Fibroblast of lung (primary cell): ENCODE measurements at regions not wholly inside any gene's neighbourhood (a gene's known extent, or its start where the extent isn't known, plus 50 kb on each side); places are given as distances from the start of the nearest gene placed in this dataset.
"Not testable (repeated sequence)": the region's sequence is repeated elsewhere in the genome, so short reads cannot be mapped to it uniquely, and the experiment has no call there.

ENCODE experiments used
- DNase-seq, 2 donors: peaks; one replicate each; pipeline versions ENCODE4 v3.0.0 to v3.0.0-alpha.2; 2010; ENCODE audit warnings: low read depth in 2 of 2
- H2AFZ ChIP-seq: 2 replicates; pipeline ENCODE4 v1.5.1; 2012; ENCODE audit warnings: low read length, control low read depth, inconsistent platforms
- H3K27ac ChIP-seq: 2 replicates; pipeline ENCODE4 v1.5.1; 2011; ENCODE audit warnings: low read length, control low read depth; ENCODE audit not compliant: insufficient read depth
- H3K27me3 ChIP-seq: 2 replicates; pipeline ENCODE4 v1.5.1; 2011; ENCODE audit warnings: mild to moderate bottlenecking, low read length; ENCODE audit not compliant: control insufficient read depth, insufficient read depth
- H3K36me3 ChIP-seq: 2 replicates; pipeline ENCODE4 v1.5.1; 2011; ENCODE audit warnings: low read length; ENCODE audit not compliant: control insufficient read depth, insufficient read depth
- H3K4me1 ChIP-seq: 2 replicates; pipeline ENCODE4 v1.5.1; 2011; ENCODE audit warnings: low read length; ENCODE audit not compliant: control insufficient read depth, insufficient read depth; ENCODE audit errors: extremely low read depth
- H3K4me2 ChIP-seq: 2 replicates; pipeline ENCODE4 v1.5.1; 2011; ENCODE audit warnings: low read length, control low read depth; ENCODE audit not compliant: insufficient read depth; ENCODE audit errors: extremely low read depth
- H3K4me3 ChIP-seq, 4 experiments: fragments of 200-600 bp in 1 of 4; sonication (generic) in 1 of 4; replicated peaks in 1 of 4; 2 replicates each; pipeline ENCODE4 v1.5.1; 2011 to 2016; ENCODE audit warnings: low read length in 4 of 4, low read depth in 3 of 4, mild to moderate bottlenecking in 3 of 4, control low read depth in 2 of 4, inconsistent platforms in 1 of 4, mixed read lengths in 1 of 4; ENCODE audit not compliant: insufficient read depth in 1 of 4; ENCODE audit errors: control extremely low read depth in 1 of 4
- H3K79me2 ChIP-seq: 2 replicates; pipeline ENCODE4 v1.5.1; 2012; ENCODE audit warnings: mild to moderate bottlenecking, low read length, inconsistent platforms; ENCODE audit not compliant: control insufficient read depth, insufficient read depth
- H3K9ac ChIP-seq: 2 replicates; pipeline ENCODE4 v1.5.1; 2011; ENCODE audit warnings: mild to moderate bottlenecking, low read length, control low read depth; ENCODE audit not compliant: insufficient read depth
- H3K9me3 ChIP-seq: 2 replicates; pipeline ENCODE4 v1.5.1; 2012; ENCODE audit warnings: low read depth, low read length; ENCODE audit not compliant: control insufficient read depth, insufficient read depth
- H4K20me1 ChIP-seq: 2 replicates; pipeline ENCODE4 v1.5.1; 2011; ENCODE audit warnings: low read length; ENCODE audit not compliant: control insufficient read depth, insufficient read depth; ENCODE audit errors: extremely low read depth
- CTCF ChIP-seq, 2 donors: IDR thresholded peaks in 1 of 2; conservative IDR thresholded peaks in 1 of 2; 1 replicate in 1 of 2; 2 replicates in 1 of 2; pipeline ENCODE4 v1.5.1; 2011 to 2012; ENCODE audit warnings: low read length in 2 of 2, control low read depth in 1 of 2, inconsistent platforms in 1 of 2, low read depth in 1 of 2, mild to moderate bottlenecking in 1 of 2
- EZH2 ChIP-seq: IDR thresholded peaks from 2 replicates; pipeline ENCODE4 v1.5.1; 2012; ENCODE audit warnings: low read length, control low read depth, mild to moderate bottlenecking; ENCODE audit errors: missing control alignments

GRCh38 chr1:163588796-163589195 is 267.0 kb downstream of the NUF2 start:
- no peaks in the 10 kb centered on the region for H4K20me1 ChIP-seq
- H3K4me3 ChIP-seq, result no peak overlapping the region
- H3K4me1 ChIP-seq, result no peaks in the 10 kb centered on the region
- no peak overlapping the region for H2AFZ ChIP-seq
- TF ChIP-seq EZH2, result no peak
- TF ChIP-seq CTCF (conservative IDR thresholded peaks at IDR 0.05 in 1 of 2, IDR thresholded peaks at IDR 0.05 in 1 of 2; ENCODE audit: low read depth in 1 of 2, low read length in 2 of 2), result no peak
- DNase-seq, result no peak
- H3K36me3 ChIP-seq, result no peaks in the 10 kb centered on the region
- H3K9ac ChIP-seq, result no peak overlapping the region
- H3K9me3 ChIP-seq, result no peaks in the 10 kb centered on the region
- no peak overlapping the region for H3K27ac ChIP-seq
- H3K27me3 ChIP-seq, result no peaks in the 10 kb centered on the region
- no peak overlapping the region for H3K4me2 ChIP-seq
- H3K79me2 ChIP-seq, result no peaks in the 10 kb centered on the region

- no peaks in the 10 kb centered on the region for H3K79me2 ChIP-seq
- no peaks in the 10 kb centered on the region for H4K20me1 ChIP-seq
- H3K9me3 ChIP-seq, result no peaks in the 10 kb centered on the region
- H3K4me3 ChIP-seq, result no peak overlapping the region
- H3K4me1 ChIP-seq, result no peaks in the 10 kb centered on the region
- no peaks in the 10 kb centered on the region for H3K36me3 ChIP-seq
- H3K9ac ChIP-seq, result no peak overlapping the region
- H3K27ac ChIP-seq, result no peak overlapping the region
- H3K4me2 ChIP-seq, result no peak overlapping the region
- TF ChIP-seq EZH2 (no peak), CTCF (conservative IDR thresholded peaks at IDR 0.05 in 1 of 2, IDR thresholded peaks at IDR 0.05 in 1 of 2; ENCODE audit: low read depth in 1 of 2, low read length in 2 of 2) (no peak)
- H2AFZ ChIP-seq, result no peak overlapping the region
- DNase-seq, result no peak
- H3K27me3 ChIP-seq, result no peaks in the 10 kb centered on the region
These were observed 268.0 kb downstream of the NUF2 start for GRCh38 chr1:163589735-163590134.

- H3K79me2 ChIP-seq, H3K4me3 ChIP-seq, H3K27ac ChIP-seq, H3K9me3 ChIP-seq, DNase-seq, H3K4me2 ChIP-seq, H3K36me3 ChIP-seq, H3K4me1 ChIP-seq, H3K9ac ChIP-seq, H4K20me1 ChIP-seq, H3K27me3 ChIP-seq, H2AFZ ChIP-seq: not testable (repeated sequence)
These were observed 269.4 kb downstream of the NUF2 start for GRCh38 chr1:163591131-163591530.

GRCh38 chr1:163592623-163593022 is 270.9 kb downstream of the NUF2 start:
- not testable (repeated sequence) for H3K27me3 ChIP-seq, H3K4me1 ChIP-seq, H3K27ac ChIP-seq, DNase-seq, H2AFZ ChIP-seq, H3K4me2 ChIP-seq, H3K36me3 ChIP-seq, H4K20me1 ChIP-seq, H3K79me2 ChIP-seq, H3K9ac ChIP-seq, H3K9me3 ChIP-seq, H3K4me3 ChIP-seq

- not testable (repeated sequence) for H3K79me2 ChIP-seq, H4K20me1 ChIP-seq, H2AFZ ChIP-seq, H3K27ac ChIP-seq, H3K9me3 ChIP-seq, DNase-seq, H3K4me3 ChIP-seq, H3K27me3 ChIP-seq, H3K9ac ChIP-seq, H3K4me2 ChIP-seq, H3K36me3 ChIP-seq, H3K4me1 ChIP-seq
These were observed 274.4 kb downstream of the NUF2 start for GRCh38 chr1:163596106-163596505.
